Germinal center (tissue), 1 donor: ENCODE measurements at regions not wholly inside any gene's neighbourhood (a gene's known extent, or its start where the extent isn't known, plus 50 kb on each side); places are given as distances from the start of the nearest gene placed in this dataset.

Experiments
- DNase-seq: peaks from one replicate; pipeline ENCODE4 v3.0.0; 2012; ENCODE audit warnings: mixed read lengths, low spot score

DNA sequence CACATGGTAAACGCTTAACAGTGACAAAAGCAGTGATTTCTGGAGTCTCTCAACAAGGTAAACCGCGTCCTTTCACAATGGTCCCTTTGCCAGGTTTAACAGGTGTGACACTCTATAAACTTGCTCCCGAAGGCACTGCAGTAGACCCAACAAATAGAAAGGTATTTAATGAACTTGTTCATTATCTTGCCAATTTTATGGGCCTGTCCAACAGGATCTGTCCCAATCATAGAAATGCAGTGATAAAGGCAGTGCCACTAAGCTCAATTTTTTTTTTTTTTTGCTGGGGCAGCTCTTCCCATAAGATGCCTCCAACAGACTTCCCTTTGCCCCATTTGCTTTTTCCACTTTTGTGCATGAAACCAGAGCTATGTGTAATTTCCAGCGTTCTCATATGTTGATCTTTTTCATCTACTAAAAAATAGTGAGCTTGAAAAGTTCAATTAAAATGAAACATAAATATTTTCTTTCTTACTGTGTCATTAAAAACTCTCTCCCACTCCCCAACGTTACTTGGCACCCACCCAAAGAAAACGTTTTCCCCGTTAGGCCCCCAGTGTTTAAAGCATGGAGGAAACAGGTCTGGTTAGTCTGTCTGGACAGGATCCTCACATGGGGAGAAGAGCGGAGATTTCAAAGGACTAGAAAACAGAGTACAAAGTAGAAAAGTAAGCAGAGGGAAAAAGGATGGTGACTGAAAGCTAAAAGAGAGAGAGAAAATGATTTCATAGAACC is 80.9 kb upstream of the SPATA31D4 start:
- DNase-seq: no peak

DNA sequence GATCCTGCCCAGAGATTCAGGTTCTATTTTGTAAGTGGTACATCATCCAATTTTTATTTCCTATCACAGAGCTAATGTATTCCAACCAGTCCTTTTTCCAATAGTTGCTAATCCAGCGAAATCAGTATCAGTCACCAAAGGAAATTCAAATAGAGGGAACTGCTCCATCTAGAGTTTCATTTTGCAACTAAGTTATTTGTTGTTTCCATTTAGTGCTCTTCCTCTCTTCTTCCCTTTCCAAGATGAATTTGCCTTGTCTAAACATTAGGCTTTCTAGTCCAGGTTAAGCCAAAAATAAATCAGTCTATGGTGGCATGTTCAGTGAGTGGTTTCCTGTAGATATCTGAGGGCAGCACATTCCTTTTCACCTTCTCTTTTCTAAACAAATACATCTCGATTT is 79.8 kb upstream of the SPATA31D4 start:
- DNase-seq: no peak

GRCh38 chr9:81849631-81850259 is 78.5 kb upstream of the SPATA31D4 start:
- no peak for DNase-seq

DNA sequence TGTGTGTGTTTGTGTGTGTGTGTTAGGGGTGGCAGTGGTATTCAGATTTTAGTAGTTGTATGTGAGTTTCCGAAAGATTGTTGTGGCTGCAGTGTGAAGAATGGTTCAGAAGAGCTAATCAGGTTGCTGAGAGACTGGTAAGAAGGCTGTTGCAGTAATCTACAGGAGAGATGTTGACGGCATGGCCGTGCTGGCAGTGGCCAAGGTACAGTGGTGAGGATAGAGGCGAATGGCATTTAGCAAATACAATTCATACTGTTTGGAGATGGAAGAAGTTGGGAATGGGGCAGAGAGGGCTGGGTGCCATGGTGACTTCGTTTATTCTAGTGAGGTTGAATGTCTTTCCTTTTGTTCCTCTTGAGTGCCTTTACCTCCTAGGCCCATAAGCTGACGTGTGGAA is 77.5 kb upstream of the SPATA31D4 start:
- DNase-seq: no peak

DNA sequence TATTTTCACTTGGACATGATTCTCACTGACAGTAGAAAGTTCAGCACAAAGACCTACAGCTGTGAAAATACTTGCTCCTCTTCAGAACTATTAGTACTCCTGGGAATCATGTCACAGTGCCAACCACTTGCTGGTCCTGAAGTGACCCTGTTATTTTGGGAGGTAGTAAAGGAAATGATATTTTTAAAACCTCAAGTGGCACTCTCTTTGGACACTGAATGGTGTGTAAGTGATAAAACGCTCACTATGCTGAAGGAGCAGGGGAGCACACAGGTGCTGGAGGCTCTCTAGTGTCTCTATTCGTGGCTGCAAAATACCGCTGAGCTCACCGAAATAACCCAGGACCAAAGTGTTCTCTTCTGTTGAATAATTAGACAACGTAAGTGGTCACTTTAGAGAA is 76.9 kb upstream of the SPATA31D4 start:
- DNase-seq: no peak

DNA sequence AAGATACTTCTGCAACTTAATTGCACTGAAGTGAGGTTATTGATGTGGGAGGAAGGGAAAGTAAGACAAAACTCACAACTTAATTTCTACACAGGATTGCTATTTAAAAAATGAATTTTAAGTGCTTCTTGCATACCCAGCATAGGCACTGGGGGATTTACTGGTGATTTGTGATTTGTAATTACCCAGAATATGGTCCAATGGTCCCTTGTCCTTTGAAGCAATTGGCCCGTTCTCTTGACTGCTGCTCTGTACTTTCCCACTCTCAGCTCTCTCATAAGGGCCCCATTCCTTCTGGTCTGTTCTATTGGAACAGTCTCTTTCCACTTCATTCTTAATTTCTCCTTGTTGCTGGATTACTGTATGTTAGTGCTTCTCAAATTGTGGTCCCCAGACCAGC is 75.4 kb upstream of the SPATA31D4 start:
- DNase-seq: no peak

GRCh38 chr9:81855538-81855937 is 72.7 kb upstream of the SPATA31D4 start:
- no peak for DNase-seq

DNA sequence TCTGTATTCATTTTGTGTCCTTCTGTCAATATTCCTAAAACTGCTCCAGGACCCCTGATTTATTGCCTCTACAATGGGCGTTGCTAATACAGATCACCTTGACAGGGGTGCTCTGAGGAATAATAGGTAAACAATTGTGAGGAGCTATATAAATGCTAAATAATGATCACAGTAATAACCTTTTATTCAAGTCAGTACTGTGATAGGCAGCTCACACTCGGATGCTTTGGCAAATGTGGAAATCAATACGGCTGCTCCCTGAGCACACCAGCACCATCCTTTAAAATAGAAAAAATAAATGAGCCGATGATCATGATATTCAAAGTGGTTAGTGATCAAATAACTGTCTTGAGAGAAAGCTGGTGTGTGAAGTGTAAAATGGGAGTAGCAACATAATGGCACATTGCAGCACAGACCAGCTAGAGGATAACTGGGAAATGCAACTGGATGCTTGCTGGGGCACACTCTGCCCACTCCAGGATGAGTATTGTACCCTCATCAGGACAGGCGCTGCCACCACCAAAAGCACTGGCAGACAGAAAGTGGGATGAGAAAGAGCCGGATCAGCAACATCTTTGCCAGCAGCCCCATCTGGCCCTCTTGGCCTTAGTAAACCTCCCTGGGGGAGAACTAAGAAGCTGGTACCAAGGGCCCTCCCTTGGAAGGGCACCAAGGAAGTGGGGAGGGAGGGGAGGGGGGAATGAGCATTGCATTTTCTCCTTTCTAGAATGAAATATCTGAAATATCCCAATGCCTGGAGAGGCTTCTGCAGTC is 69.4 kb upstream of the SPATA31D4 start:
- no peak for DNase-seq

DNA sequence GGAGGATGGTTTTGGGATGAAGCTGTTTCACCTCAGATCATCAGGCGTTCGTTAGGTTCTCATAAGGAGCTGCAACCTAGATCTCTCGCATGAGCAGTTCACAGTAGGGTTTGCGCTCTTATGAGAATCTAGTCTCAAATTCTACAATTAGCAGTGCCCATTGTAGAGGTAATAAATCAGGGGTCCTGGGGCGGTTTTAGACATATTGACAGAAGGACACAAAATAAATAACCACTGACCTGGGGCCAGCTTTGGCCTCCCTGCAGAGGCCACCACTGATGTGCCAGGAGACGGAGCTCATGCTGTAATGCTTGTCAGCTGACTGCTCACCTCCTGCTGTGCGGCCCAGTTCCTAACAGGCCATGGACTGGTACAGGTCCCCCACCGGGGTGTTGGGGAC is 67.6 kb upstream of the SPATA31D4 start:
- no peak for DNase-seq

DNA sequence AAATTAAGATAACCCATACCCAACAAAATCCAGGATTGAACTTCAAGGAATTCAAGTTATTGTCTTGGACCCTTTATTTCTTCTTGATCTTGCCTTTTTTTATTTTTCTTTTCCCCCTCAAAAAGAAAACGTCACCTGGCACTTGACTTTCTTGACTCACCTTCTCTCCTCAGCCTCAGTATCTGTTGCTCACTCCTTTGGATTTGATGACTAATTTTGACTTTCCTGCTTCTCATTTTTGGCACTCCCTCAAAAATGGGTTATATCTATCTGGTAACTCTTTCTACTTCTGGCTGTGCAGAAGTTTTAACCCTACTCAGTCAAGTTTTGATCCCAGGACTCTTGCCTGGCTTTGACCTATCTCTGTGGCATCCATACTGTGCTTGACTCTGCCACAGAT is 66.6 kb upstream of the SPATA31D4 start:
- no peak for DNase-seq

DNA sequence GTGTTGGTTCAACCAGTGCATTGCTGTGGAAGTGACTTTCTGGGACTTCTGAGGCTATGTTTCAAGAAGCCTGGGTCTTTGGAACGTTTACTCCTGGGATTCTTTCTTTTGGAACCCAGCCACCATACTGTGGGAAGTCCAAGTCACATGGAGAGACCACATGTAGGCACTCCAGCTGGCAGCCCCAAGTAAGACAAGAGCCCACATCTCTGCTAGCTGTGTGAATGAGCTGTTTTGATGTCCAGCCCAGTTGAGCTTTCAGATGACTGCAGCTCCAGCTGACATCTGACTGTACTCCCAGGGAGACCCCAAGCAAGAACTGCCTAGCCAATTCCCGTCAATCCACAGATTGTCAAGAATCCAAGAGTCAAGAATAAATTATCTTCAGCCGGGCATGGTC is 60.1 kb upstream of the SPATA31D4 start:
- no peak for DNase-seq

GRCh38 chr9:81871695-81872094 is 56.5 kb upstream of the SPATA31D4 start:
- DNase-seq: no peak

DNA sequence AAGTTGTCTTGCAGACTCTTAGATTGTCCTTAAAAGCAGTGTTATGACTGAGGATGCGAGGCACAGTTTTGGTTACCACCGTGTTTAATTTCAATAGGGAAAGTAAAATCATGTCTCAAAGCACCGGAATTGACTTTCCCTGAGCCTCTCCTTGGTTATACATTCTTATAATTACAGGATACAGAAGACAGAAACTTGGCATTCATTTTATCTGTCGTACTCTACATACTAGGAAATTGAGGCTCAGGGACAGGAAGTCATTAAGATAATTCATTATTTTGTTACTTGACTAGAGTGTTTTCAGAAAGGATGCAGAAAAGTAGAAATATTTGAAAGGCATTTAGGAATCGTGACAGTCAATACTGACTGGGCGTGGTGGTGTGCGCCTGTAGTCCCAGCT is 54.0 kb upstream of the SPATA31D4 start:
- no peak for DNase-seq

DNA sequence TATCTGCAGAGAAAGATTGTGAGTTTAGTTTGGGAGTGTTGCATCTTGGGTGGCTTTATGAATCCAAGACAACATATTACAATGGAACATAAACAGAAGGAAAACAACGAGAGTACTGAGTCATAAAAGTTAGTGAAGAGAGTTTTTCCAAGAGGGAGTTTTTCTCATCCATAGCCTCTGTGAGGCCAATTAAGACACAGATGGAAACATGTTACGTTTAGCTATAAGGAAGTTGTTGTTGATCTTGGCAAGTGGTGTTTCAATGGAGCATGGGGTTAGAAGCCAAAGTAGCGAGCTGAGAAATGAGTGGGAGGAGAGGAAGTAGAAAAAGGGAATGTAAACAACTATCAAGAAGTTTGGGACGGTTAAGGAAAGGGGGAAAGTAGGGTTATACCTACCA is 53.3 kb upstream of the SPATA31D4 start:
- DNase-seq: no peak

DNA sequence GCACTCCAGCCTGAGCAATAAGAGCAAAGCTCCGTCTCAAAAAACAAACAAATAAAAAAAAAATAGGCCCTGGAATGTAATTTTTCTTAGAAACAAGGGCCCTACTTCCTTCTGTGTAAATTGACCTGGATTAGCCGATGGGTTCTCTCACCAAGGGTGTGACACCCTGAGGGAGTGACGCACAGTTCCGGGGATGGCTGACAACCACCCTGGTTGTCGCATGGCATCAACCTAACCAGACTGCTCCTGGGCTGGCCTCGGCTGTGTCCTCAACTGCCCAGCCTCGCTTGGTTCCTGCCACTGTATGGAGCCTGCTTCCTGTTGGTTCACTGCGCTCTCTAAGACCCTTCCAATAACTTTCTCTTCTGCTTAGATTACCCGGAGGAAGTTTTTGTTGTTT is 51.2 kb upstream of the SPATA31D4 start:
- DNase-seq: no peak
